ENCODE measurements at regions not wholly inside any gene's neighbourhood (a gene's known extent, or its start where the extent isn't known, plus 50 kb on each side); places are given as distances from the start of the nearest gene placed in this dataset.

GRCh38 chr2:145841973-145842372 lies 1322.1 kb upstream of the ZEB2 start:
- no peak for DNase-seq

GRCh38 chr2:145836986-145837385 lies 1317.1 kb upstream of the ZEB2 start:
- no peak for DNase-seq

- no peak for DNase-seq
Observed at GRCh38 chr2:145835665-145836064, 1315.7 kb upstream of the ZEB2 start.

- DNase-seq = no peak
Observed at GRCh38 chr2:145832681-145833080, 1312.8 kb upstream of the ZEB2 start.

- DNase-seq = no peak
Observed at GRCh38 chr2:145829931-145830330, 1310.0 kb upstream of the ZEB2 start.

- DNase-seq = no peak
Observed at GRCh38 chr2:145827235-145827634, 1307.3 kb upstream of the ZEB2 start.

- DNase-seq = no peak
Observed at GRCh38 chr2:145824384-145824783, 1304.5 kb upstream of the ZEB2 start.

- no peak for DNase-seq
Observed at GRCh38 chr2:145822892-145823534, 1303.1 kb upstream of the ZEB2 start.

- no peak for DNase-seq
Observed at GRCh38 chr2:145820651-145821050, 1300.7 kb upstream of the ZEB2 start.

GRCh38 chr2:145818890-145819504 lies 1299.1 kb upstream of the ZEB2 start:
- no peak for DNase-seq

GRCh38 chr2:145815933-145816332 lies 1296.0 kb upstream of the ZEB2 start:
- DNase-seq = no peak

- DNase-seq = no peak
Observed at GRCh38 chr2:145813481-145813880, 1293.6 kb upstream of the ZEB2 start.

GRCh38 chr2:145812165-145812554 lies 1292.2 kb upstream of the ZEB2 start:
- no peak for DNase-seq

GRCh38 chr2:145811276-145812164 lies 1291.6 kb upstream of the ZEB2 start:
- DNase-seq = peak; percentile 27

- DNase-seq = no peak
Observed at GRCh38 chr2:145807968-145808367, 1288.0 kb upstream of the ZEB2 start.

GRCh38 chr2:145807554-145807953 lies 1287.6 kb upstream of the ZEB2 start:
- no peak for DNase-seq

- peak; percentile 4 for DNase-seq
Observed at GRCh38 chr2:145806546-145806945, 1286.6 kb upstream of the ZEB2 start.

GRCh38 chr2:145802133-145802532 lies 1282.2 kb upstream of the ZEB2 start:
- DNase-seq = no peak

GRCh38 chr2:145801210-145801609 lies 1281.3 kb upstream of the ZEB2 start:
- DNase-seq = no peak

- DNase-seq = peak; percentile 10
Observed at GRCh38 chr2:145800151-145801091, 1280.5 kb upstream of the ZEB2 start.

- no peak for DNase-seq
Observed at GRCh38 chr2:145799595-145800108, 1279.7 kb upstream of the ZEB2 start.

- DNase-seq = no peak
Observed at GRCh38 chr2:145798419-145798818, 1278.5 kb upstream of the ZEB2 start.

GRCh38 chr2:145797692-145798091 lies 1277.8 kb upstream of the ZEB2 start:
- DNase-seq = no peak

All from hematopoietic multipotent progenitor cell treated with erythropoietin and hydrocortisone succinate and interleukin-3 and kit ligand, for 6 days (in vitro differentiated cells).